BLaER1 (cell line): ENCODE measurements at regions not wholly inside any gene's neighbourhood (a gene's known extent, or its start where the extent isn't known, plus 50 kb on each side); places are given as distances from the start of the nearest gene placed in this dataset.

Source experiments
- H3K27ac ChIP-seq: shearing (Covaris generic); formaldehyde crosslinking; 2 replicates; pipeline ENCODE4 v1.8.1; 2022
- H3K27me3 ChIP-seq: shearing (Covaris generic); formaldehyde crosslinking; 2 replicates; pipeline ENCODE4 v1.8.1; 2022
- H3K36me3 ChIP-seq: shearing (Covaris generic); formaldehyde crosslinking; 2 replicates; pipeline ENCODE4 v1.8.1; 2022
- H3K4me1 ChIP-seq: shearing (Covaris generic); formaldehyde crosslinking; 2 replicates; pipeline ENCODE4 v1.8.1; 2022
- H3K4me2 ChIP-seq: shearing (Covaris generic); formaldehyde crosslinking; 2 replicates; pipeline ENCODE4 v1.8.1; 2022
- H3K4me3 ChIP-seq: shearing (Covaris generic); formaldehyde crosslinking; 2 replicates; pipeline ENCODE4 v1.8.1; 2022
- H3K9ac ChIP-seq: shearing (Covaris generic); formaldehyde crosslinking; 2 replicates; pipeline ENCODE4 v1.8.1; 2022
- H3K9me3 ChIP-seq: shearing (Covaris generic); formaldehyde crosslinking; 2 replicates; pipeline ENCODE4 v1.8.1; 2022
- H4K20me1 ChIP-seq: shearing (Covaris generic); formaldehyde crosslinking; 2 replicates; pipeline ENCODE4 v1.8.1; 2022
- Cebpa-rat ChIP-seq: shearing (Covaris generic); IDR thresholded peaks from 2 replicates; pipeline ENCODE4 v1.8.1; 2022

GRCh38 chr5:117020999-117021398 is 446.4 kb upstream of the SEMA6A start:
- Histone ChIP-seq H3K9ac (no peak overlapping the region), H3K27ac (no peak overlapping the region), H3K36me3 (no peaks in the 10 kb centered on the region), H4K20me1 (no peaks in the 10 kb centered on the region), H3K4me3 (no peak overlapping the region), H3K27me3 (no peaks in the 10 kb centered on the region), H3K4me2 (no peak overlapping the region), H3K4me1 (no peaks in the 10 kb centered on the region), H3K9me3 (no peaks in the 10 kb centered on the region)
- no peak for TF ChIP-seq Cebpa-rat

DNA sequence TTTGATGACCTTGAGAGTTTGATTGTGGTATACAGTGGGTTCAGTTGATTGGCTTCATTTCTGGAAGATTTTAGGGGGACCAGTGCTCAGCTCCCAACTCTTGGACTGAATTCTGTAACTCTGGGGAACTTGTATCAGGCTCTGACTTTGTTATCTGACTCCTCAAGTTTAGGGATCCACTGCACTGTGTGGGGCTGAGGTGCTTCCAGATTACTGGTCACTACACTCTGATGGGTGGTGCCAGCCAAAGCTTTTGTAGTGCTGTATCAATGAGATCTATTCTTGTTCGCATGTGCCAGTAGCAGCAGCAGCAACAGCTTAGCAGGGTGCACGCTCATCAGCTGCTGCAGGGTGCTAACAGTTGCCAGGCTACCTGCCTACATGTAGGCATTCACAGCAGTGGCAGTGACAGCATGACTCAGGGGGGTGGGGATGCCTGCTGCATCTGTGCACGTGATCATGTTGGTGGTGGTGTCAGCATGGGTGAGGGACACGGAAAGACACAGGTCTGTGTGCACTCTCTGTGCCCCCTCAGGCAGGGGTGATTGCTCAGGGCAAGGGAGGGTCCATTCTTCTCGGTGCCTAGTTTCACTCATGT is 438.8 kb upstream of the SEMA6A start:
- no peak overlapping the region for H3K4me2 ChIP-seq
- peaks cover 11% of the 10 kb centered on the region for H3K9me3 ChIP-seq
- no peaks in the 10 kb centered on the region for H3K27me3 ChIP-seq
- no peak overlapping the region for H3K9ac ChIP-seq
- H3K4me3 ChIP-seq, result no peak overlapping the region
- H4K20me1 ChIP-seq, result no peaks in the 10 kb centered on the region
- no peaks in the 10 kb centered on the region for H3K4me1 ChIP-seq
- no peaks in the 10 kb centered on the region for H3K36me3 ChIP-seq
- no peak overlapping the region for H3K27ac ChIP-seq
- TF ChIP-seq Cebpa-rat, result no peak

DNA sequence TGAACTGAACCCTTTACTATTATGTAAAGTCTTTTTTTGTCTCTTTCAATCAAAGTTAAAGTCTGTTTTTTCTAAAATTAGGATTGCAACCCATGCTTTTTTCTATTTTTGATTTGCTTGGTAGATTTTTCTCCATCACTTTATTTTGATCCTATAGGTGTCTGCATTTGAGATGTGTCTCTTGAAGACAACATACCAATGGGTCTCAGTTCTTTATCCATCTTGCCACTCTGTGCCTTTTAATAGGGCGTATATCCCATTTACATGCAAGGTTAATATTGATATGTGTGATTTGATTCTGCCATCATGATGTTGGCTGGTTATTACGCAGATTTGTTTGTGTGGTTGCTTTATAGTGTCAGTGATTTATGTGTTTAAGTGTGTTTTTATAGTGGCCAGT is 436.0 kb upstream of the SEMA6A start:
- peaks cover 11% of the 10 kb centered on the region for H3K9me3 ChIP-seq
- no peaks in the 10 kb centered on the region for H4K20me1 ChIP-seq
- no peaks in the 10 kb centered on the region for H3K36me3 ChIP-seq
- no peak for TF ChIP-seq Cebpa-rat
- no peak overlapping the region for H3K27ac ChIP-seq
- no peak overlapping the region for H3K9ac ChIP-seq
- H3K4me1 ChIP-seq, result no peaks in the 10 kb centered on the region
- H3K4me2 ChIP-seq, result no peak overlapping the region
- H3K27me3 ChIP-seq, result no peaks in the 10 kb centered on the region
- no peak overlapping the region for H3K4me3 ChIP-seq

- Histone ChIP-seq H3K36me3 (no peaks in the 10 kb centered on the region), H4K20me1 (no peaks in the 10 kb centered on the region)
Observed at GRCh38 chr5:116998024-116998423, 423.4 kb upstream of the SEMA6A start.

DNA sequence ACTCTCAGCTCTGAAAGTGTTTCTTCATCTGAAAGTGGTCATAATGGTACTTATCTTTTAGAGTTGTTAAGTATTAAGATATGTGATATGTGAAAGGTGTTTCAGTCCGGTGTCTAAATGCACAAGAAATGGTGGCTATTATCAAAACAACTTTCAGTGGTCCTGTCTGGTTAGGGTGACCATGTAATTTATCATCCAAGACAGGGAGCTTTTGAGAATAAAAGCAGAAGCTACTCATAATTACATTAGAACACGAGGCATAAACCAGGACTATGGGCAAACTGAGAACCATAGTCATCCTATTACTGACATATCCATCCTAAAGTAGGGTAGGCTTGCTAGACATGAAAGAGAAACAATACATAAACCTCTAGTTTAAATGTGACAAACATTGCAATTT is 418.1 kb upstream of the SEMA6A start:
- no peak for TF ChIP-seq Cebpa-rat
- no peak overlapping the region for H3K4me2 ChIP-seq

More at GRCh38 chr5:116998024-116998423, 423.4 kb upstream of the SEMA6A start:
- H3K9ac ChIP-seq, result no peak overlapping the region
- H3K4me2 ChIP-seq, result no peak overlapping the region
- no peaks in the 10 kb centered on the region for H3K4me1 ChIP-seq
- no peak overlapping the region for H3K27ac ChIP-seq
- H3K9me3 ChIP-seq, result peaks cover 11% of the 10 kb centered on the region
- no peak overlapping the region for H3K4me3 ChIP-seq
- TF ChIP-seq Cebpa-rat, result no peak
- H3K27me3 ChIP-seq, result no peaks in the 10 kb centered on the region

GRCh38 chr5:116989995-116990394 is 415.4 kb upstream of the SEMA6A start:
- H3K4me3 ChIP-seq, result no peak overlapping the region
- no peaks in the 10 kb centered on the region for H3K27me3 ChIP-seq
- no peaks in the 10 kb centered on the region for H4K20me1 ChIP-seq
- no peak overlapping the region for H3K4me2 ChIP-seq
- no peaks in the 10 kb centered on the region for H3K4me1 ChIP-seq
- H3K9ac ChIP-seq, result no peak overlapping the region
- H3K27ac ChIP-seq, result no peak overlapping the region
- TF ChIP-seq Cebpa-rat, result no peak
- no peaks in the 10 kb centered on the region for H3K9me3 ChIP-seq
- H3K36me3 ChIP-seq, result no peaks in the 10 kb centered on the region

More for the DNA sequence above, 418.1 kb upstream of the SEMA6A start:
- H3K36me3 ChIP-seq, result no peaks in the 10 kb centered on the region
- no peak overlapping the region for H3K9ac ChIP-seq
- no peak overlapping the region for H3K27ac ChIP-seq
- no peak overlapping the region for H3K4me3 ChIP-seq
- no peaks in the 10 kb centered on the region for H4K20me1 ChIP-seq
- no peaks in the 10 kb centered on the region for H3K4me1 ChIP-seq
- no peaks in the 10 kb centered on the region for H3K27me3 ChIP-seq
- H3K9me3 ChIP-seq, result no peaks in the 10 kb centered on the region

- H3K27me3 ChIP-seq, result no peaks in the 10 kb centered on the region
- H3K27ac ChIP-seq, result no peak overlapping the region
- H3K4me1 ChIP-seq, result no peaks in the 10 kb centered on the region
- no peaks in the 10 kb centered on the region for H3K36me3 ChIP-seq
- no peak for TF ChIP-seq Cebpa-rat
- no peak overlapping the region for H3K4me3 ChIP-seq
- no peak overlapping the region for H3K9ac ChIP-seq
- no peaks in the 10 kb centered on the region for H3K9me3 ChIP-seq
- H3K4me2 ChIP-seq, result no peak overlapping the region
- H4K20me1 ChIP-seq, result no peaks in the 10 kb centered on the region
Observed at GRCh38 chr5:116982035-116982434, 407.4 kb upstream of the SEMA6A start.

DNA sequence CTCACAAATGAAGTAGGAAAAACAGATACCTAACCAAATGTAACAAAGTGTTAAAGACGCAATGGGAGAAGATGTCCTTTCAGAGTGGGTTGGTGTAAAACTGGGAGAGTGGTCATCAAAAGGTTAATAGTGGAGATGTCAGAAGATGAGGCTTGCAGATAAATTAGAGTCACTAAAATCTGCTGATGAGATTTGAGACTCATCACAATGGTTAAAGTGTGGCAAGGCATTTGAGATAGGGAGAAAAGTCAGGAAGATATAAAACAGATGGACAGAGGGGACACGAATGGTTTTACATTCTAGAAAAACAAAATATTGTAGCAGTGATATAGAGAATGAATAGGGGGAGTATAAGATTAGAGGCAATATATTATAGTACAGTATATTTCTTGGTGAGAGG is 406.0 kb upstream of the SEMA6A start:
- Histone ChIP-seq H3K27me3 (no peaks in the 10 kb centered on the region), H3K9me3 (no peaks in the 10 kb centered on the region), H3K4me1 (no peaks in the 10 kb centered on the region), H3K27ac (no peak overlapping the region), H4K20me1 (no peaks in the 10 kb centered on the region), H3K36me3 (no peaks in the 10 kb centered on the region), H3K9ac (no peak overlapping the region), H3K4me2 (no peak overlapping the region), H3K4me3 (no peak overlapping the region)
- TF ChIP-seq Cebpa-rat, result no peak

DNA sequence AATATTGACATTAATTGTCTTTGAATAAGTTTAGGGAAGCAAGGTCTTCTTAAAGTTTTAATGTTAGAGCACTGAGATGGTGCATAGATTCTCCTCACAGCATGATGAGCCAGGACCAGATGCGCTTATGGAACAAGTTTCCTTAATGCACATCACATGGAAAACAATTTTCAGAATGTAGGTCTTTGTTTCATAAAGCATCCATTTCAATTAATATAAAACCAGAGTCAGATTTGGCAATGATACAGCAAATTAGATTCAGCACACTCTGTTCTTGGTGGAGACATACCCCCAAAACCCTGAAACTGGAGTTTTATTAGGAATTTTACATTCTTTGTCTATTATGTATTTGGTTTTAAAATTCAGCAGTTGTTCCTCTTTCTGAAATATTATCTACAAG is 402.1 kb upstream of the SEMA6A start:
- no peak overlapping the region for H3K4me2 ChIP-seq
- no peak for TF ChIP-seq Cebpa-rat
- H3K27me3 ChIP-seq, result no peaks in the 10 kb centered on the region
- H3K9me3 ChIP-seq, result no peaks in the 10 kb centered on the region
- no peak overlapping the region for H3K27ac ChIP-seq
- H3K36me3 ChIP-seq, result no peaks in the 10 kb centered on the region
- H3K4me1 ChIP-seq, result no peaks in the 10 kb centered on the region
- H3K4me3 ChIP-seq, result no peak overlapping the region
- no peaks in the 10 kb centered on the region for H4K20me1 ChIP-seq
- no peak overlapping the region for H3K9ac ChIP-seq

GRCh38 chr5:116971131-116971530 is 396.5 kb upstream of the SEMA6A start:
- Histone ChIP-seq H3K4me2 (no peak overlapping the region), H3K27ac (no peak overlapping the region), H3K9me3 (0 out of 2 replicates have a peak, but pooled peaks cover 9% of the 10 kb centered on the region), H3K36me3 (no peaks in the 10 kb centered on the region), H3K4me3 (no peak overlapping the region), H3K27me3 (no peaks in the 10 kb centered on the region), H3K4me1 (peaks cover 5% of the 10 kb centered on the region; the same call in 1 of the 2 replicates), H4K20me1 (no peaks in the 10 kb centered on the region), H3K9ac (no peak overlapping the region)
- no peak for TF ChIP-seq Cebpa-rat

GRCh38 chr5:116970318-116970717 is 395.7 kb upstream of the SEMA6A start:
- Histone ChIP-seq H3K36me3 (no peaks in the 10 kb centered on the region), H3K4me1 (peaks cover 5% of the 10 kb centered on the region; the same call in 1 of the 2 replicates), H3K27me3 (no peaks in the 10 kb centered on the region), H3K27ac (no peak overlapping the region), H3K9ac (no peak overlapping the region), H3K4me2 (no peak overlapping the region), H3K4me3 (no peak overlapping the region), H3K9me3 (0 out of 2 replicates have a peak, but pooled peaks cover 9% of the 10 kb centered on the region), H4K20me1 (no peaks in the 10 kb centered on the region)
- no peak for TF ChIP-seq Cebpa-rat
